T-cell (primary cell): ENCODE measurements at regions not wholly inside any gene's neighbourhood (a gene's known extent, or its start where the extent isn't known, plus 50 kb on each side); places are given as distances from the start of the nearest gene placed in this dataset.
"Not testable (repeated sequence)": the region's sequence is repeated elsewhere in the genome, so short reads cannot be mapped to it uniquely, and the experiment has no call there.

Experiments
- ATAC-seq, 4 experiments: fragments of 200-7000 bp in 3 of 4; fragments of 150-1000 bp in 1 of 4; cut with Tn5 transposase; replicated peaks in 1 of 4; 1 replicate in 3 of 4; 2 replicates in 1 of 4; pipeline ENCODE4 v1.10.0; 2021; ENCODE audit warnings: moderate library complexity in 3 of 4, mild to moderate bottlenecking in 2 of 4, moderate number of reproducible peaks in 1 of 4
- CTCF ChIA-PET, 2 donors: fragments of 300-600 bp; sonication (Branson Sonifier 250); formaldehyde crosslinking; loops; one replicate each; lab custom pipeline; 2022; ENCODE audit warnings: antibody characterized with exemption in 2 of 2; lab: Charles Lee
- POLR2A ChIA-PET, 2 donors: fragments of 300-600 bp; sonication (Branson Sonifier 250); formaldehyde crosslinking; loops; one replicate each; lab custom pipeline; 2022; ENCODE audit warnings: antibody characterized with exemption in 2 of 2; lab: Charles Lee
- DNase-seq, 35 experiments: peaks; one replicate each; pipeline versions ENCODE4 v3.0.0 to v3.0.0-alpha.2; 2013 to 2023
- H3K27ac ChIP-seq: one replicate; pipeline ENCODE4 v1.5.1; 2013; ENCODE audit warnings: low read length
- H3K27me3 ChIP-seq, 2 experiments: replicated peaks in 1 of 2; 1 replicate in 1 of 2; 2 replicates in 1 of 2; pipeline versions ENCODE4 v1.6.1 to v1.7.0; 2013; ENCODE audit warnings: low read length in 1 of 2, mixed read lengths in 1 of 2; ENCODE audit not compliant: control insufficient read depth in 2 of 2, insufficient read depth in 2 of 2; ENCODE audit errors: extremely low read depth in 1 of 2
- H3K36me3 ChIP-seq, 2 donors: 1 replicate in 1 of 2; 2 replicates in 1 of 2; pipeline versions ENCODE4 v1.6.1 to v1.7.0; 2013; ENCODE audit warnings: low read length in 1 of 2; ENCODE audit not compliant: control insufficient read depth in 2 of 2, insufficient read depth in 1 of 2; ENCODE audit errors: extremely low read depth in 1 of 2
- H3K4me1 ChIP-seq, 2 experiments: 1 replicate in 1 of 2; 2 replicates in 1 of 2; pipeline versions ENCODE4 v1.6.1 to v1.7.0; 2013; ENCODE audit warnings: low read length in 2 of 2, mixed read lengths in 1 of 2; ENCODE audit not compliant: insufficient read depth in 2 of 2, control insufficient read depth in 1 of 2; ENCODE audit errors: extremely low read depth in 1 of 2
- H3K4me3 ChIP-seq, 2 donors: 1 replicate in 1 of 2; 2 replicates in 1 of 2; pipeline versions ENCODE4 v1.5.1 to v1.7.0; 2013; ENCODE audit warnings: mild to moderate bottlenecking in 2 of 2, low read length in 1 of 2, moderate library complexity in 1 of 2; ENCODE audit not compliant: control insufficient read depth in 1 of 2; ENCODE audit errors: extremely low read depth in 1 of 2
- H3K9me3 ChIP-seq: 2 replicates; pipeline ENCODE4 v1.7.0; 2013
- H3K27ac Mint-ChIP-seq, 2 donors: one replicate each; pipeline ENCODE4 v1.8.0; 2020 to 2021; ENCODE audit warnings: mild to moderate bottlenecking in 2 of 2, mixed read lengths in 2 of 2
- H3K27me3 Mint-ChIP-seq, 2 donors: one replicate each; pipeline ENCODE4 v1.8.0; 2021 to 2022; ENCODE audit warnings: mixed read lengths in 2 of 2
- H3K36me3 Mint-ChIP-seq: one replicate; pipeline ENCODE4 v1.8.0; 2021; ENCODE audit warnings: mixed read lengths
- H3K4me1 Mint-ChIP-seq, 3 donors: one replicate each; pipeline ENCODE4 v1.8.0; 2020 to 2022; ENCODE audit warnings: mixed read lengths in 3 of 3, mild to moderate bottlenecking in 1 of 3
- H3K4me3 Mint-ChIP-seq, 3 donors: one replicate each; pipeline ENCODE4 v1.8.0; 2020 to 2022; ENCODE audit warnings: mild to moderate bottlenecking in 3 of 3, mixed read lengths in 3 of 3, moderate library complexity in 3 of 3
- H3K9me3 Mint-ChIP-seq, 3 donors: one replicate each; pipeline ENCODE4 v1.8.0; 2020 to 2022; ENCODE audit warnings: mixed read lengths in 3 of 3
- WGBS: methylation state at CpG from one replicate; pipeline ENCODE4 v1.1.5; 2013; ENCODE audit warnings: missing lambda C conversion rate; ENCODE audit not compliant: insufficient coverage; 5-methylcytosine and 5-hydroxymethylcytosine counted together

DNA sequence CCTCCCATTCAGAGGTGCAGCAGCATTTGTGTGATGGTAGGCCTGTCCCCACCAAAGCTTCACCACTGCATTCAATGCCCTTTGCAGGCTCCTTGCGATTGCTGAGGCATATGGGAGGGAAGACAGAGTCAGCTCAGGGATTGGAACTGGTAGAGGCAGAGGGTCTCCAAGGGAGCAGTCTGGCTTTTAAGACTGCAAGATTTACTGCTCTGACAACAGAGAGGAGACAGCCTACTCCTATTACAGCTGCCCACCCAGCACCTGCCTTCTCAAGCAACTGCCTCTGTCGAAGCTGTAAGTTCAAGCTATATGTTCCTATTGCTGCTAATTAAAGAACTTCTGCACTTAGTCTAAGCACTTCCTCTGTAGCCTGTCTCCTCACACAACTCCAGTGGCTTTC lies 481.8 kb downstream of the FGF13 start:
- Mint-ChIP-seq H3K9me3 (no peaks in the 10 kb centered on the region), H3K36me3 (no peaks in the 10 kb centered on the region), H3K27ac (no peak overlapping the region), H3K4me3 (no peak overlapping the region), H3K27me3 (peaks cover 0 to 8% of the 10 kb centered on the region in 2 donors), H3K4me1 (no peaks in the 10 kb centered on the region)
- Histone ChIP-seq H3K27ac (no peak overlapping the region), H3K9me3 (no peaks in the 10 kb centered on the region), H3K36me3 (no peaks in the 10 kb centered on the region), H3K4me1 (no peaks in the 10 kb centered on the region), H3K27me3 (no peaks in the 10 kb centered on the region), H3K4me3 (no peak overlapping the region)
- POLR2A ChIA-PET, result no interaction called here
- CTCF ChIA-PET, result no interaction called here
- no peak for ATAC-seq
- DNase-seq, result no peak
- no CpG with 5 or more reads among the region's 2 CpGs for WGBS

DNA sequence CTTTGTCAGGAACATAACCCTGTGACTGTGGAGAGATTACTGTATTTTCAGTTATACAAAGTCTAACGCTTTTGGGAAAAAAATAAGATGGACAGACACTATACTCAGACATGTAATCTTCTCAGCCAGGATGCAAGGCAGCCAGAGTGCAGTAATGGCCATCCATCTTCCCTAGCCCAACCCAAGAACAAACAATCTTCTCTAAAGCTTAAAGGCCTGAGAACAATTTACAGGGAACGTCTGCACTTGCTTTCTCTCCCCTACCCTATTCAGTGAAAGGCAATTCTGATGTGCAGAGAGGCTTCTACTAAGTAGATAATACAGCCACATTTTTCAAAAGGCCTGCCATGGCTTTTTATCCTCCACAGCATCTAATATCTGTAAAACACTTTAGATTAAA lies 471.3 kb downstream of the FGF13 start:
- ChIA-PET CTCF (no interaction called here), POLR2A (interaction anchor here in 1 of 2 donors (0.6 kb wide), 1 partner anchor 1370 kb away, joined by 3 read pairs; no protein-coding TSS in a partner anchor)
- Histone ChIP-seq H3K27ac (no peak overlapping the region), H3K4me3 (no peak overlapping the region), H3K4me1 (no peaks in the 10 kb centered on the region), H3K9me3 (no peaks in the 10 kb centered on the region), H3K27me3 (no peaks in the 10 kb centered on the region), H3K36me3 (no peaks in the 10 kb centered on the region)
- H3K4me3 Mint-ChIP-seq, result no peak overlapping the region
- no peaks in the 10 kb centered on the region for H3K4me1 Mint-ChIP-seq
- WGBS, result no CpG with 5 or more reads among the region's 2 CpGs
- H3K9me3 Mint-ChIP-seq, result no peaks in the 10 kb centered on the region
- H3K27ac Mint-ChIP-seq, result no peak overlapping the region
- no peaks in the 10 kb centered on the region for H3K36me3 Mint-ChIP-seq
- no peaks in the 10 kb centered on the region for H3K27me3 Mint-ChIP-seq
- DNase-seq (no peak), ATAC-seq (no peak)

DNA sequence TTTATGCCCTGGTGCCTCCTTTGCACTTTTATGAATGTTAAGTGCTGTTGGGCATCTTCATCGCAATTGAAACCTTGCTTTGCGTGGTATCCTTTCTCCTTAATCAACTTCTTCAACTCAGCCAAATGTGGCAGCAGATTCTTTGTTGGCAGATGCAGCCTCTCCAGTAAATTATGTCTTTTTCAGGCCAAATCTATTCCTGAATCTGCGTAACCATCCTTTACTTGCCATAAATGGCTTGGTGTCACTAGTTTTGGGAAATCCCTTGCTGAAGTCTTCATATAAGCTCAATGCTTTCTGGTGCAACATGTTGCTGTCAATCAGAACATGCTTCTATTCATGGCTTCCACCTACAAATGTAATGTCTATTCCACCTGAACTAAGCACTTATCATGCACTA lies 457.5 kb downstream of the FGF13 start:
- whole genome bisulfite sequencing, result no CpG with 5 or more reads among the region's 3 CpGs
- ChIA-PET POLR2A (no interaction called here), CTCF (no interaction called here)
- Mint-ChIP-seq H3K27ac (no peak overlapping the region), H3K27me3 (peaks cover 2 to 23% of the 10 kb centered on the region in 2 donors), H3K9me3 (peaks cover 0 to 5% (median 3%) of the 10 kb centered on the region in 3 donors), H3K36me3 (no peaks in the 10 kb centered on the region), H3K4me1 (no peaks in the 10 kb centered on the region), H3K4me3 (no peak overlapping the region)
- H3K27ac ChIP-seq, result no peak overlapping the region
- no peak for DNase-seq
- H3K9me3 ChIP-seq, result no peaks in the 10 kb centered on the region
- no peak for ATAC-seq
- no peak overlapping the region for H3K4me3 ChIP-seq
- H3K4me1 ChIP-seq, result no peaks in the 10 kb centered on the region
- H3K36me3 ChIP-seq, result no peaks in the 10 kb centered on the region
- H3K27me3 ChIP-seq, result no peaks in the 10 kb centered on the region

DNA sequence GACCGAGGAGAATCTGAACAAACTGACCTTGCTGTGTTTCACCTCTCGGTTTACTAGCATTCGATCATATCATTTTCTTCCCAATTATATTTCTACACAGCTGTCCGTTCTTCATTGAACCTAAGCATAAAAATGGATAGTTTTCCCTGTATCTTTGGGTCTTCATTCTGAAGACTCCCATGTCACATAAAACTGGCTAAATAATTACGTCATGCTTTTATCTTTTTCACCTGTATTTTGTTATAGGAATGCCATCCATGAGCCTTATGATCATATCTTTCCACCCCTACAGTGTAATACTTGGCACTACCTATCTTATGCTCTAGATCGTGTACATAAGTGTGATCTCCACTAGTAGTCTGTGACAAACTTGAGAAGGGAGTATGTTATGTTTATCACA lies 456.1 kb downstream of the FGF13 start:
- no peaks in the 10 kb centered on the region for H3K9me3 Mint-ChIP-seq
- no peak for DNase-seq

DNA sequence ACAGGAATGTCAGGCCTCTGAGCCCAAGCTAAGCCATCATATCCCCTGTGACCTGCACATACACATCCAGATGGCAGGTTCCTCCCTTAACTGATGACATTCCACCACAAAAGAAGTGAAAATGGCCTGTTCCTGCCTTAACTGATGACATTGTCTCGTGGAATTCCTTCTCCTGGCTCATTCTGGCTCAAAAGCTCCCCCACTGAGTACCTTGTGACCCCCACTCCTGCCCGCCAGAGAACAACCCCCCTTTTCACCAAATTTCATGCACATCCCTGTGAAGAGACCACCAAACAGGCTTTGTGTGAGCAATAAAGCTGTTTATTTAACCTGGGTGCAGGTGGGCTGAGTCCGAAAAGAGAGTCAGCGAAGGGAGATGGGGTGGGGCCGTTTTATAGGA lies 447.4 kb downstream of the FGF13 start:
- POLR2A ChIA-PET, H3K4me3 Mint-ChIP-seq, H3K4me1 Mint-ChIP-seq, H3K27me3 ChIP-seq, H3K36me3 ChIP-seq, ATAC-seq, H3K4me3 ChIP-seq, H3K9me3 ChIP-seq, H3K4me1 ChIP-seq, H3K9me3 Mint-ChIP-seq, H3K36me3 Mint-ChIP-seq, H3K27ac Mint-ChIP-seq, DNase-seq, H3K27ac ChIP-seq: not testable (repeated sequence)
- no CpG with 5 or more reads among the region's 5 CpGs for WGBS
- CTCF ChIA-PET, result interaction anchor here in 1 of 2 donors (0.7 kb wide), 1 partner anchor 11 kb away, joined by 15 read pairs; no protein-coding TSS in a partner anchor
- H3K27me3 Mint-ChIP-seq, result peaks cover 0 to 26% of the 10 kb centered on the region in 2 donors

More for the DNA sequence above, 456.1 kb downstream of the FGF13 start:
- H3K27ac ChIP-seq, result no peak overlapping the region
- no peak for ATAC-seq
- H3K4me3 ChIP-seq, result no peak overlapping the region
- no peaks in the 10 kb centered on the region for H3K27me3 ChIP-seq
- Mint-ChIP-seq H3K4me1 (no peaks in the 10 kb centered on the region), H3K36me3 (no peaks in the 10 kb centered on the region), H3K27ac (no peak overlapping the region), H3K4me3 (no peak overlapping the region), H3K27me3 (peaks cover 0 to 31% of the 10 kb centered on the region in 2 donors)
- no CpG with 5 or more reads among the region's 6 CpGs for WGBS
- H3K36me3 ChIP-seq, result no peaks in the 10 kb centered on the region
- ChIA-PET CTCF (no interaction called here), POLR2A (no interaction called here)
- H3K9me3 ChIP-seq, result no peaks in the 10 kb centered on the region
- no peaks in the 10 kb centered on the region for H3K4me1 ChIP-seq

DNA sequence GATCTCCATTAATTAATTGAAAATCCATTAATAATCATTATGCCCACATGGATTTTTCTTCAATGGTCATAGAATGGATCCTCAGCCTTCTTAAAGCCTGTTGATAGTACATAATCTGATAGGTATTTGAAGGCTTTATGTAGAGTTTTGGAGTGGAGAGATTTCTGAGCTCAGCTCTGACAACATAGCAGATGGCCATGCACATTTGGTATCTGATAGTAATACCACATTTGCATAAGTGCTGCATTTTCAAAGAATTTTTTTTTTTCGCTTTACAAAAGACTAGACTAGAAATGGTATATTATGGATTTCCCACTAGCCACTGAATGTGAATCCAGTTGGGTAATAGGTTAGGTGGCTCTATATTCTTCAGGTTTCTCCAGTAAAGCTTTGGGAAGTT lies 440.6 kb downstream of the FGF13 start:
- ATAC-seq, result no peak
- Histone ChIP-seq H3K4me3 (no peak overlapping the region), H3K27me3 (no peaks in the 10 kb centered on the region), H3K27ac (no peak overlapping the region), H3K4me1 (no peaks in the 10 kb centered on the region), H3K36me3 (no peaks in the 10 kb centered on the region), H3K9me3 (no peaks in the 10 kb centered on the region)
- H3K4me3 Mint-ChIP-seq, result no peak overlapping the region
- no peaks in the 10 kb centered on the region for H3K9me3 Mint-ChIP-seq
- H3K27me3 Mint-ChIP-seq, result peaks cover 0 to 22% of the 10 kb centered on the region in 2 donors
- ChIA-PET CTCF (no interaction called here), POLR2A (no interaction called here)
- H3K36me3 Mint-ChIP-seq, result no peaks in the 10 kb centered on the region
- no CpG with 5 or more reads among the region's 1 CpG for WGBS
- no peaks in the 10 kb centered on the region for H3K4me1 Mint-ChIP-seq
- no peak overlapping the region for H3K27ac Mint-ChIP-seq
- no peak for DNase-seq

DNA sequence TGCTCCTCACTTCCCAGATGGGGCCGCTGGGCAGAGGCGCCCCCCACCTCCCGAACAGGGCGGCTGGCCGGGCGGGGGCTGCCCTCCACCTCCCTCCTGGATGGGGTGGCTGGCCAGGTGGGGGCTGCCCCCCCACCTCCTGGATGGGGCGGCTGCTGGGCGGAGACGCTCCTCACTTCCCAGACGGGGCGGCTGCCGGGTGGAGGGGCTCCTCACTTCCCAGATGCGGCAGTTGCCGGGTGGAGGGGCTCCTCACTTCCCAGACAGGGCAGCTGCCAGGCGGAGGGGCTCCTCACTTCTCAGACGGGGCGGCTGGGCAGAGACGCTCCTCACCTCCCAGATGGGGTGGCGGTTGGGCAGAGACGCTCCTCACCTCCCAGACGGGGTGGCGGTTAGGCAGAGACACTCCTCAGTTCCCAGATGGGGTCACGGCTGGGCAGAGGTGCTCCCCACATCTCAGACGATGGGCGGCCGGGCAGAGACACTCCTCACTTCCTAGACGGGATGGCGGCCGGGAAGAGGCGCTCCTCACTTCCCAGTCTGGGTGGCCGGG lies 428.8 kb downstream of the FGF13 start:
- H3K36me3 Mint-ChIP-seq, result not testable (repeated sequence)

More for the DNA sequence above, 428.8 kb downstream of the FGF13 start:
- H3K4me3 Mint-ChIP-seq, H3K27me3 ChIP-seq, POLR2A ChIA-PET, H3K4me1 Mint-ChIP-seq, DNase-seq, H3K9me3 ChIP-seq, ATAC-seq, H3K9me3 Mint-ChIP-seq, CTCF ChIA-PET, H3K27ac Mint-ChIP-seq, H3K4me1 ChIP-seq, H3K4me3 ChIP-seq, H3K27ac ChIP-seq, H3K36me3 ChIP-seq: not testable (repeated sequence)
- peaks cover 0 to 17% of the 10 kb centered on the region in 2 donors for H3K27me3 Mint-ChIP-seq
- WGBS, result no CpG with 5 or more reads among the region's 31 CpGs
